ENCODE measurements at regions not wholly inside any gene's neighbourhood (a gene's known extent, or its start where the extent isn't known, plus 50 kb on each side); places are given as distances from the start of the nearest gene placed in this dataset.

DNA sequence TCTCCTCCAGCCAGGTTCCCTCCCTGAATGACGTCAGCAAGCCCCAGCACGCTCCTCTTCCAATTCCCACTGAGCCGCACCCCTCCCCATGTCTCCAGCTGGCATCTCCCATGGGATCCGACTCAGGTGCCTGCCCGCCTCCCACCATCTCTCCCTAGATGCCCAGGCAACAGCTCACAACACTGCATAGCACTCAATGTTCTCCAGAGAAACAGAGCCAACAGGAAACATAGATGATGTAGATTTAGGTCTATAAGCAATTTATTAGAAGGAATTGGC is 532.3 kb downstream of the BRD1 start:
- no peak for DNase-seq

DNA sequence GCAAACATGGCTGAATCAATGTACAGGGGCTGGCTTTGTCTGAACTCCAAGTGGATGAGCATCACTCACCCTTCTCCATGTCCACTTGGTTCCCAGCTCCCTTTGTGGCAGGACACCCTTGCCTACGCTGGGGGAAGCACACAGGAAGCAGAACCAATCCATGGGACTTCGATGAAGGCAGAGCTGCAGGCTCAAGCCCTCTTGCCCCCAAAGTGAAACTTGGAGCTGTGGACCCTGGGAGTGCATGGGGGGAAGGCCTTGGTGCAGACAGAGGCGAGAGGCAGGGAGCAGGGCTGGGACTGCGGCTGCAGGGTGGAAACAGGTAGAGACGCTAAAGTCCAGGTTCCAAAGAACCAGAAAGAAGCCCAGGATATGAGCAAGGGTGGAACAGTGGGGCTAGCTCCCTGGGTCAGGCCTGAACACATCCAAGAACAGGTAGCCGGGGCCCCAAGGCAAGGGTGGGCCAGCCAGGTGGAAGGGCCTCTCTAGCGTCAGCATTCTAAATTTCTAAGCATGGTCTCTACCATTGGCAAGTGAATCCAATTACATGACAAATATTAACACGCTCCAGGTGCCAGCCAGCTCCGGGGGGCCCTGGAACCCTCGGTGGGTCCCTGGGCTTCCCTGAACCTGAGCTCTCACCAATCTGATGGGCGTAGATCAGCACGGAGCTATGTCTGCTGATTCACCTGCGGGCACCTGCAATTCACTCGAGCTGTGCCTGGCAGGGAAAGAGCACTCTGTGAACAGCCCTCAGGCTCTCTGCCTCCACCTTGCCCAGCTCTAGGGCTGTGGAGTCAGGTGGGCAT is 532.8 kb downstream of the BRD1 start:
- no peak for DNase-seq

DNA sequence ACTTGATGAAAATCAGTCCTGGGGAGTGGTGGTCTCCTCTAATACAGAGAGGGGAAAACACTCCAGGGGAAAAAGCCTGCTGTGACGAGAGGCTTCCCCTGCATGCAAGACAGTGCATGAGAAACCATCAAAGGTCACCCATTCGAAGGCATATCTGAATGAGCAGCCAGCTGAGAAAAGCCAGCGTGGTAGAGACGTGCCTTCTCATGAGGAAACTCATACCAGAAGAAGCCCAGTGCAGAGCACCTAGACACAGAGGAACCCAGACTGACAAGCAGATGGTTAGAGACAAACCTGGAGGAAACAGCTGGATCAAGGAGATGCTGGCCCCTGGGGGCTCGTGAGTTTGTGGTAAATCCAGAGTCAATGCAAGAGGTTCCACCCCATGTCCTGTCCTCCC is 534.8 kb downstream of the BRD1 start:
- no peak for DNase-seq

DNA sequence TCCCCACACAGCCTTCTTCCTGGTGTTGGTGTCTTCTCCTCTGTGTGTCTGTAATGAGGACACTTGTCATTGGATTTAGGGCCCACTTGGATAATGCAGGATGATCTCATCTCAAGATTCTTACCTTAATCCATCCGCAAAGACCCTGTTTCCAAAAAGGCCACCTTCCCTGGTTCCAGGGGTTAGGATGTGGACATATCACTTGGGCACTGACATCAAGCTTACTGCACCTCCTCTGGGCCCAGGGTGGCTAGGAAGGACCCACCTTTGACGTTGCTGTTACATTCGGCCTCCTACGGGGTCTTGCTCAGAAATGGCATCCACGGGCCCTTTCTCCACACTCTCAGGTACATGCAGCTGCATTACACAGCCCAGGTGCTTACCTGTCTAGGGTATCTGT is 535.9 kb downstream of the BRD1 start:
- no peak for DNase-seq

DNA sequence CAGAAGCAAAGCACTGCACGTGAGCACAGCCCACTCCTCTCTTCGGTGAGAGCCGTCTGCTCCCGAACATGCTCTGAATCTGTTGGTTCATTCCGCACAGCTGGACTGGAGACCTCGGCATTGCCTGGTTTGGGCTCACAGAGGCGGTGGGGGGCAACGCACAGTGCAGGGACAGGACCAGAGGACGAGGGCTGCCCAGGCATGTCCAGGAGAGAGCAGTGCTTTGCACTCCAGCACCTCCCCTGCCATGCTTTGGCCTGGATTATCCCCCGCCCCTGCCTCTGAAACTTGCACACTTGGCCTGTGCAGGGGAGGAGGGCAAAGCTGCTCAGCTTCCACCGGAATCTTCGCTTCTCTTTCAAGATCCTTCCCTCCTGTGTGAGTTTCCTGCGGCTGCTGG is 536.5 kb downstream of the BRD1 start:
- DNase-seq: no peak

DNA sequence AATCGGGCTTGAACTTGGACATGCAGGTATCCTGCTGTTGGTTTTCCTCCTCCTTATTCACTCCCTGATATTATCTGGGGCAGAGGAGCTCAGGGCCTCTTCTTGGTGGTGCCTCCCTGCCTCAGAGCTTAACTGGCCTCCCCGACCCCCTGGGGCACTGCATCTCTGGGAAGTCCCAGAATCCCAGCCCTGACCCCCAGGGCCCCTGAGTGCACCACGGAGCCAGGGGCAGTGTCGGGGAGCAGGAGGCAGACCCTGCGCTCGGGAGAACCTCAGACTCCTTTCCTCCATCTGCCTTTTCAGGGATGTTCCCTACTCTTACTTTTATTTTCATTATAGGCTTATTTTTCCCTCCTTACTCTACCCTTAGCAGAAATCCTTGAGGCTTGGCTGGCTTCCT is 537.0 kb downstream of the BRD1 start:
- DNase-seq: no peak

DNA sequence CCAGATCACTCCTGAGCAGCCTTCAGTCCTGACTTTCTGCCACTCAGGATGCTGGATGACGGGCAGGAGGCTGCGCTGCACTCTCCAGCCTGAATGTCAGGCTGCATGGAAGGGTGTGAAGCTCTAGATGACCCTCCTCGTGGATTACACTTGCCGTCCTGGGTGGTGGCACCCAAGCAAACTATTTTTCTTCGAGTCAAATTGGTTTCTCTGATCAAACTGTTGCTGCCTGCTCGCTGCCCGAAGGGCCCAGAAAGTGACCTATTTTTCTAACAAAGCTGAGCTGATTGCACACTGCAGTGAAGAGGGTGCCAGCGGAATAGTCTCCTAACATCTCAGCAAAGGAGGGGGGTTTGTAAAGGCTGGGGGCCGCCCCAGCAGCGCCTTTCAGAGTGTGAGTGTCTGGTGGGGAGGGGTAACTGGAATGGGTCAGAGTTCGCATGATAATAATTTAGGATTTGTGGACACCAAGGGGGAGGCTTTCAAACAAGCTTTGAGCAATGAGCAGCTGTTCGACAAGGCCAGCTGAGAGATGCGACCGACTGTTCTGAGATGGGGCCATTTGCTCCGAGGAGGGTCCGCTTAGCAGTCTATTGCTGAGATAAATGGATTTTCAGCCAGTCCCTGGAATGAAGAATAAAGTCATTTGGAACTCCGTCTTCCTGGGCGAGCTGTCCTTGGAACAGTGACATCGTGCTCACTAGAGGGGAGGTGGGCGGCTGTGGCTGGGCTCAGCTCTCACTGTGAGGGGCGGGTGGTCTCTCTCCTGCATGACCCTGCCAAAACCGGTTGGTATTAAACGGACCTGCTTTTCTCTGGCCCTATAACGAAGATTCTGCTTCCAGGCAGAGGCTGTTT is 537.6 kb downstream of the BRD1 start:
- DNase-seq: no peak

DNA sequence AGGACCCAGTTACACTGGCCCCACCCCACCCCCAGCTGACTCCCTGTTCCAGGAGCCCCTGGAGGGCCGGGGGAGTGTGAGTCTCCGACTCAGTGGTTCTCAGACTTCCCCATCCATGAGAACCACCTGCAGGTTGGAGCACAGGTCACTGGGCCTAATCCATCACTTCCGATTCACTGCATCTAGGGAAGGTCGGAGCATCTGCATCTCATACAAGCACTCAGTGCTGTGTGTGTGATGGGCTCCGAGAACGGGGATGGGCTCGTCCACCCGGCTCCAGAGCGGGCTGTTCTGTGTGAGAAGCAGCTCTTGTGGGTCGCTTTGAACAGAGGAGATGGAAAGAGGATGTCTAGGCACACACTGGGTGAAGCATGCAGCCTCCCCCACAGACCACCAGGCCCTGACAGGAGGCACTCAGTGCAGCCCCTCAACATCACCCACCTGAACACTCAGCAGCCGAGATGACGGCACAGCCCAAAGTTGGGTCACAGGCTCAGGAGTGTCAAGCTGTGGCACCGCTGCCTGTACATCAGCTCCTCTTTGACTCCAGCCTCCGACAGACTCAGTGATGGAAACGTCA is 541.4 kb downstream of the BRD1 start:
- no peak for DNase-seq

DNA sequence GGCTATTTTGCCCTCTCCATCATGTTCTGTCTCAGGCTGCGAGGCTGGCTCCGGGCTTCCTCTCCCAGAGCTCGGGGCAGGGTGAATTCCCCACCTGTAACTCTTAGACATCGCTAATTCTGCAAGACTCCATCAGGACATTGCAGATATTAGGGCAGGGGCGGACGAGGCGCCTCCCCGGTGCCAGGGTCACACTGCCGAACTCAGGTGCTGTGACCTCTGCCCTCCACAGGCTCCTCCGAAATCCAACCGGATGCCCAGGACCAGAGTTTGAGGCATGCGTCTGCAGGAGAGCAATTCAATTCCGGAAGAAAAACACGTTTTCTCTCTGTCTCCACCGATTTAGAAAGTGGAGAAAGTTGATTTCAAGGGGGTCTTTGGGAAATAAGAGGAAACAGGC is 542.7 kb downstream of the BRD1 start:
- no peak for DNase-seq

DNA sequence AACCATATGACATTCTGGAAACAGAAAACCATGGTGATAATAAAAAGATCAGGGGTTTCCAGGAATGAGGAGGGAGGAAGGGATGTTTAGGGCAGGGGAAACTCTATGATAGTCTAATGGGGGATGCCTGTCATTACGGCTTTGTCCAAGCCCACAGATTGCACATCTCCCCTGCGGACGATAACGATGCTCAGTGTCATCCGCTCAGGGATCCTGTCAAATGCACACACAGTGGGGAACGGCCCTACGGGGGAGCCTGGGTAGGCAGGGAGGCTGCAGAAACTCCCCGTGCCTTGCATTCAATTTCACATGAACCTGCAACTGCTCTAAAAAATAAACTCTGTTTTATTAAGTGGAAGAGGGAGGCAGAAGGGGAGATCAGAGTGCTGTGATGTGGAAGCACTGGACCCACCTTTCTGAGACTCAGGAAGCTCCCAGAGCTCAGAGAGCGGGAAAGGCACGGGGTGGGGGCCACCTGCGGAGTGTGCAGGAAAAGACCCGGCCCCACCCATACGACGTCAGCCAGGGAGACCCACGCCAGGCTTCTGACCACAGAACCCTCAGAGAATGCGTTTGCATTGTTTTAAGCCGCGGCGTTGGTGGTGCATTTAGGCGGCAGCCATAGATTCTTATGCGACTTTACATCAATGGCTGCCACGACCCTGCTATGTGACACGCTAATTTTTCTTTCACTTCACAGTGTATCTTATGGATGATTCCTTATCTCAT is 543.5 kb downstream of the BRD1 start:
- no peak for DNase-seq

DNA sequence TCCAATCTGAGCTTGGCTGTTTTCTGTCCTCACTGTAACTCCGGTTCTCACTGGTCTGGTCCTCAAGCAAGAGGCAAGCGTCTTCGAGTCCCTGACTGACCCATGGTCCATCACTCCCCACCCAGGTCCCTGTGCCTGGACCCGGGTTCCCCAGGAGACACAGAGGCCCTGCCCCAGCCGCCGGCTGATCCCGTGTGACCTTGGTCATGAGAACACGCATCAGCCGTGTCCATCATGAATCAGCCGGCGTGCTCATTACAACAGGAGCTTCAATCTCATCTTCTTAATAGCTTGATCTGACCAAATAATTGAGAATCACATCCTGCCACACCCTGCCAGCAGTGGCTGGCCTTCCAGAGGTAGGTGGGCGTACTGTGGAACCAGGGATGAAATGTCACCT is 545.1 kb downstream of the BRD1 start:
- no peak for DNase-seq

DNA sequence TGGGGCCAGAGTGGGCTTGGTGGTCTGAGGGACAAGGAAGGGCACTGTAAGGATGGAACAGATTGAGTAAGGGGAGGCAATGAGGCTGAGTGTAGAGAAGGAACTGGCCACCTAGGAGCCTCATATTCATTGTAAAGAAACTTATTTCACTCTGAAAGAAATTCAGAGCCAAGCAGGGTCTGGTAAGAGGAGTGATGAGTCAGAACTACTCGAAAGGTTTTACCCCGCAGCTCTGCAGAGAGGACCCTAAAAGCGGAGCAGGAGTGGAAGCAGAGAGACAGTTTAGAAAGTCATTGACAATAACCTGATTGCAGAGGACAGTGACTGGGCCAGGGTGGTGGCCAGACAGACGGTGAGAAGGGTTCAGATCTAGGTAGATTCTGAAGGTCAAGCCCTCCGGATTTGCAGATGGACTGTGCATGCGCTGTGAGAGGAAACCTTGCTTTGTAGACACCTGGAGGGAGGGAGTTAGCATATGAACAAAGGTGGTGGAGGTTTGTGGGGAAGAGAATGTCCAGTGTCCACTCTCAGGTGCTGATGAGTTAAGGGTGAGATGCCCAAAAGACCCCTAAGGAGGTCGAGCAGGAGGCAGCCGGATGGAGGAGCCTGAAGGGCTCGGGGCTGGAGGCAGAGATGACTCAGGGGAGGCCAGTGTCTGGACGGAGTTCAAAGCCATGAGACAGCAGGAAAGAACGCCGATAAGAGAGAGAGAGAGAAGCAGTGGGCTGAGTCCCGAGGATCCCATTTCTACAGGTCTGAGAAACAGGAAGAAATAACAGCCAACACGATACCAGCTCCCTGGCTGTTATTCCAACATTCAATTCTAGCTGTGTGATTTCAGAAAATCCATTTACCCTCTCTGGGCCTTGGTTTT is 546.0 kb downstream of the BRD1 start:
- no peak for DNase-seq

DNA sequence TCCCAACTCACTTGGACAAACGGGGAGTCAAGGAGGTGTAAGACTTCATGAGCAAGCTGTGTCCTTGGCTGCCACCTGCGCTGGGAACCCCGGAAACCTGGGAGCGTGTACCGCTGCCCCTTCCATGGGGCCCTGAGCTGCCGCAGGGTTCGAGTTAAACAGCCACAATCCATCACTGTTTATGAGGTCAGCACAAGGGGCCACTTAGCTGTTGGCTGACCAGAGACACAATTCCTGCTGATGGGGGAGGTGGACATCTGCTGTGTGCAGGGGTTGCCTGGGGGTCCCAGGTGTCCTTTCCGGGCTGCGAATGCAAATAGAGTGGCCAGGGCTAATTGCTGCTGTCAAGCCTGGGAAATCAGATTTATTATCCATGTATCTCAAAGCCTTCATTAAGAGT is 549.3 kb downstream of the BRD1 start:
- no peak for DNase-seq

DNA sequence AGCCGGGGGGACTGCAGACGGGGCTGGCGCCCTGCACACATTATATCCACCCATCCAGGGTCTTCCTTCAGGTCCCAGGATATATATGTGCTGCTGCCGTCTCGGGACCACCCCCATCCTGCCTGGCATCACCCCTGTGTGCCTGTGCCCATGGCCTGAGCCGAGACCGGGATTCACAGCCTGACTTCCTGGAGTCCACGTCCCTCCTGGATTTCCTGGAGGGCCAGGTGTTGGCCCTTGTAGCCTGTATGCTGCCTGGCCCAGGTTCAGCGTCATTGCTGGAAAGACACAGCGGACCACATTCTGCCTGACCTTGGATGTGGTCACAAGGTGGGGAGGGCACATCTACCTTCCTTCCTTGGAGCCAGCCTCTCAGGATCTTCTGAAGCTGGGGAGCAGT is 551.1 kb downstream of the BRD1 start:
- no peak for DNase-seq

DNA sequence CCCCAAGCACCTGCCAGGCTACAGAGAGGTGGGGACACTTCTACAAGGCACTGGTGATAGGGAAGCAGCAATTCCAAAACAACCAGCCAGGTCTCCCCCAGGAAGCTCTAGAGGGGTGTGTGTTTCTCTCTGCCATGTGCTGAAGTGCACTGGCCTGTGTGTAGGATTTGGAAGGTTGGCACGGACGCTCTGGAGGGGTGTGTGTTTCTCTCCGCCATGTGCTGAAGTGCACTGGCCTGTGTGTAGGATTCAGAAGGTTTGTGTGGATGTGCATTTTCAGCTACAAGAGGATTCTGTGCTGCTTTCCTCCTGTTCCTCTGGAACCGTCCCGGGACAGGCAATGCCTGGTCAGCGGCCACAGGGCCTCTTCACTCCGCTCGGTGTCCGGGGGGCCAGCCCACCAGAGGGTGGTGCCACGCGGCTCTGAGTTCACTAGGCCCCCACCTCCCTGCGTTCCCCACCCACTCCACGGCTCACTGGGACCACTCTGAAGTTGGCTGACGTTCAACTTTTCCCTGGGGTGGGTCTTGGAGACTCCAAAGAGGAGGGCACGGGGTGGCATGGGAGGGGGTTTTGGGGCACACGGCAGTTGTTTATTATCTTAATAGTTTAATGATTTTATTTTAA is 552.8 kb downstream of the BRD1 start:
- DNase-seq: no peak

DNA sequence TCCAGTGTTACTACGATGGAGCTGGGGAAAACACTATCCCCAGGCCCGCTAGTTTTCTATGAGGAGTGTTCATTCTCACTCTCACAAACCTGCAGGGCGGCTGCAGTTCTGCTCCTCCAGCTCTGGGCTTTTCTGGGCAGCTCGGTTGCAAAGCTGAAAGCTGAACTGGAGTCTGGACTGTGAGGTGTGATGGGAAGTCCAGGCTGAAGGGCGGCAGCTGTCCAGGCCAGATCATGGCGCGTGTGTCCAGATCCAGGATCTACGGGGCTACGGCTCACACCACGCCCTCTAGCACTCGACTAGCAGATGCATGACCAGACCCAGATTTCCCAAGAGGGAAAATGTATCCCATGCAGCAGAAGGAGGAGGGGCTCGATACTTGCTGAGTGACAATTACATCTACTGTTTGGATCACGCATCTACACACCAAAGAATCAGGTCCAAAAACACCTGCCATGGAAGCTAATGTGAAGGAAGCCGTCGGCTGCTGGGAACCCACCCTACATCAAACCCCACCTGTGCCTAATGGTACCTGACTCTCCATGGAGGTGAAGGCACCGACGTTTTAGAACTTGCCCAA is 555.0 kb downstream of the BRD1 start:
- DNase-seq: no peak

DNA sequence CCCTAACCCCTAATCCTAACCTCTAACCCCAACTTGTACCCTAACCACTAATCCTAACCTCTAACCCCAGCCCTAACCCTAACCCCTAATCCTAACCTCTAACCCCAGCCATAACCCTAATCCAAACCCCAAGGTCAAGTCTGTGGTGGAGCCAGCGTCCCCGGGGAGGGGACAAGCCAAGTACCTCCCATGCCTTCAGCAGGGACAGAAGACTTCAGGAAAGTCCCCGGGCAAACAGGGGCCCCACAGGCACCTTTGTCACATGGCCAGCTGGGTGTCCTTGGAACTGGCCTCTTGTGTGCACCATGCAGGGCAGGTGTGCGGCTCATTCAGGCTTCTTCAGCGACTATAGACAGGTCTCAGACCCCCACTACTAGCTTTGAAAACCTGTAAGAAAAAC is 555.8 kb downstream of the BRD1 start:
- no peak for DNase-seq

DNA sequence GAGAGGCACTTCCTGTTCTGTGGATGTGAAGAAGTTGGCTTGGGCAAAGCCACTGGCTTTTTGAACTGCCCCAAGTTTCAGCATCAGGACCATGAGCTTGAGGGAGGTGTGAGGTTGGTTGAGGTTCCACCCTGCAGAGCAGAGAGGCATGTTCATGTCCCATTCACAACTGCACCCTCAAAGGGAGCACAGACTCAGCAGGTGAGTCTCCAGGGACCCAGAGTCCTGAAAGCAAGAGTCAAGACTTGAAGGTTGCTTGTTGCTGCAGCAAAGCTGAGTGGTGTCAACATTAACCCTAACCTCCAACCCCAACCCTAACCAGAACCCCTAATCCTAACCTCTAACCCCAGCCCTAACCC is 556.3 kb downstream of the BRD1 start:
- no peak for DNase-seq

DNA sequence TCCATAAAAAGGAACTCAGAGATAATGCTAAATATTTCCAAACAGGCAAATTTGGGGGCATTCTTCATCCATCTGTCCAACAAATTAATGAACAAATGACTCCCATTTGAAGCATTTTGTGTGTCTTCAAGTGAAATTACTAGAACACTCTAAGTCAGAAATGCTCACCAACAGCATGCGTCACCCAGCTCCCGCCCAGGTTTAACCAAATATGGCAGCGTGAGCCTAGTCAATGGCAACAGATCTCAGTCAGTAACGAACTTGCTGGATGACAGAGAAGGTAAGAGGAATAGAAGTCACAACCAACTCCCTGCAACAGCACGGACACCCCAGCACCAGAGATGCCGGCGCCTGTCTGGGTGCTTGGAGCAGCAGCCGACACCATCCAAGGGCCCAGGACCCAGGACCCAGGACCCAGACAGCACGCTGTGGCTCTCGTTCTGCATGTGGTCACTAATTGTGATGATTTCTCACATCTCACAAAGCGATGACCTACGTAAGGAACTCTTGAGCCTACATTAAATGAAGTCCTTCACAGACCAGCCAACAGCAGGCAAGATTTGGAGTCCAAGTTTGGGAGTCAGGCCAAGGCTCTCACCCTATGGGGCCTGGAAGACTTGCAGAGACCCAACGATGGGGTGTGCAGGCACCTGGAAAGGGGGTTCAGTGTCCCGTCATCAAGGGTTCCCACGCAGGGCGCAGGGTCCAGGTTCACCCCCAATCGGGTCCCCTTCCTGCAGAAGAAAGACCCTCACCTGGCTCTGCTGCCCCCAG is 556.9 kb downstream of the BRD1 start:
- DNase-seq: no peak

DNA sequence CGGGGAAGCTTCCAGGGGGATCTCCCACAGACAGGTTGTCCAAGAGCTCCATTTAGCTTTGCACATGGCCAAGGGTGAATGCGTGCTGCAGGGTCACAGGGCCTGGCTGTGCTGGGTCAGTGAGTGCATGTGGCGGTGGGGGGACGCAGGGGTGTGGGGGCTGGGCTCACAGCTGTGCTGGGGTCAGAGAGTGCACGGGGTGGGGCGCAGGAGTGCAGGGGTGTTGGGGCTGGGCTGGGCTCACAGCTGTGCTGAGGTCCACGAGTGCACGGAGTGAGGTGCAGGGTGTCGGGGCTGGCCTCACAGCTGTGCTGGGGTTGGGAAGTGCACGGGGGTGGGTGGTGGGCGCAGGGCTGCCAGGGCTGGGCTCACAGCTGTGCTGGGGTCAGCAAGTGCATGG is 557.7 kb downstream of the BRD1 start:
- no peak for DNase-seq

DNA sequence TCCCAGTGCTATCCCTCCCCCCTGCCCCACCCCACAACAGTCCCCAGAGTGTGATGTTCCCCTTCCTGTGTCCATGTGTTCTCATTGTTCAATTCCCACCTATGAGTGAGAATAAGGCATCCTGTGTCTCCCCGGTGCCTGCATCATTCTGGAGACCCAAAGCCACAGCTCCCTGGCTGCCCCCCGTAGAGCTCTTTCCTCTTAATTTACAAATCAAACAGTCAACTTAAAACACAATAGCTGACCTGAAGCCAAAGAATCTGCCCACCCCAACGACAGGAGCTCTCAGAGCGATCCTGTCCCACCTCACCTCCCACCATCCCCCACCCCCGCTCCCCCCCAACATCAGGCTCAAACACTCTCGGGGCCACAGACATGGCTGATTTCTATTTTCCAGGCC is 558.3 kb downstream of the BRD1 start:
- DNase-seq: no peak

All from bone marrow (tissue), 2 donors.